ENCODE measurements at regions not wholly inside any gene's neighbourhood (a gene's known extent, or its start where the extent isn't known, plus 50 kb on each side); places are given as distances from the start of the nearest gene placed in this dataset.
"Not testable (repeated sequence)": the region's sequence is repeated elsewhere in the genome, so short reads cannot be mapped to it uniquely, and the experiment has no call there.

- TF ChIP-seq, protein P1, sequence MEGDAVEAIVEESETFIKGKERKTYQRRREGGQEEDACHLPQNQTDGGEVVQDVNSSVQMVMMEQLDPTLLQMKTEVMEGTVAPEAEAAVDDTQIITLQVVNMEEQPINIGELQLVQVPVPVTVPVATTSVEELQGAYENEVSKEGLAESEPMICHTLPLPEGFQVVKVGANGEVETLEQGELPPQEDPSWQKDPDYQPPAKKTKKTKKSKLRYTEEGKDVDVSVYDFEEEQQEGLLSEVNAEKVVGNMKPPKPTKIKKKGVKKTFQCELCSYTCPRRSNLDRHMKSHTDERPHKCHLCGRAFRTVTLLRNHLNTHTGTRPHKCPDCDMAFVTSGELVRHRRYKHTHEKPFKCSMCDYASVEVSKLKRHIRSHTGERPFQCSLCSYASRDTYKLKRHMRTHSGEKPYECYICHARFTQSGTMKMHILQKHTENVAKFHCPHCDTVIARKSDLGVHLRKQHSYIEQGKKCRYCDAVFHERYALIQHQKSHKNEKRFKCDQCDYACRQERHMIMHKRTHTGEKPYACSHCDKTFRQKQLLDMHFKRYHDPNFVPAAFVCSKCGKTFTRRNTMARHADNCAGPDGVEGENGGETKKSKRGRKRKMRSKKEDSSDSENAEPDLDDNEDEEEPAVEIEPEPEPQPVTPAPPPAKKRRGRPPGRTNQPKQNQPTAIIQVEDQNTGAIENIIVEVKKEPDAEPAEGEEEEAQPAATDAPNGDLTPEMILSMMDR (IDR thresholded peaks at IDR 0.05; ENCODE audit: low read depth, low read length) = no peak
- no peak for DNase-seq (ENCODE audit: extremely low read depth, low read depth)
Measured at GRCh38 chr1:245060684-245061374, 94.0 kb upstream of the KIF26B start.

GRCh38 chr1:245059806-245060424 lies 94.9 kb upstream of the KIF26B start:
- no peak for DNase-seq (ENCODE audit: extremely low read depth, low read depth)
- TF ChIP-seq, protein P1 (IDR thresholded peaks at IDR 0.05; ENCODE audit: low read depth, low read length) = no peak

GRCh38 chr1:245058882-245059281 lies 95.9 kb upstream of the KIF26B start:
- TF ChIP-seq, protein P1 (IDR thresholded peaks at IDR 0.05; ENCODE audit: low read depth, low read length) = no peak
- no peak for DNase-seq (ENCODE audit: extremely low read depth, low read depth)

DNA sequence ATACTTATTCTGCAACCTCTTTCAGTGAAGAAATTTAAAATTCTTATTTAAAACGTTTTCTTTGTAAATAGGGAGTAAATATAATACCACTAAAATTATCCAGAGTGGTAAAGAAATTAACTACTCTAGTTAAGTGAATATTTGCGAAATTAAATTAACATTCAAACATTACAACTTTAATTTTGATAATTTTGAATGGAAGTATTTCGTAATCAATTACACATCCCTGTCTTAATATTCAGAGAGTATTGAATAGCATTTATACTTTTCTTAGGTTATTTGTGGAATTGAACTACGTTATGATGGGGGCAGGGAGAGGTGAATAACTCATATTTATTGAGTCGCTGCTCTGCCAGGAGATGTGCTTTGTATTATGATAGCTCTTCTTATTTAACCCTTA lies 96.3 kb upstream of the KIF26B start:
- DNase-seq (ENCODE audit: extremely low read depth, low read depth) = no peak

DNA sequence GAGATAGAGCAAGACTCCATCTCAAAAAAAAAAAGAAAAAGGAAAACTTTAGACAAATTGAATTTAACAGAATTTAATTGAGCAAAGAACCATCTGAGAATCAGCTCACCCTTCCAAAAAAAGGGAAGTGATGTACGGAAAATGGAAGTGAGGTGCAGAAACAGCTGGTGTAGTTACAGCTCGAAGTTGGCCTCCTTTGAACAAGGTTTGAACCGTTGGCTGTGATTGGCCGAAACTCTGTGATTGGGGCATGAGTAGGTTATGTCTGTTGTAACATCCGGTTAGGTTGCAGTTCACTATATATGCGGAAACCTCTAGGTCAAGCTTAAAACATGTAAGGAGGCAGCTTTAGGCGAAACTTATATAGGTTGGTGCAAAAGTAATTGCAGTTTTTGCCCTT lies 97.9 kb upstream of the KIF26B start:
- TF ChIP-seq, protein P1 (IDR thresholded peaks at IDR 0.05; ENCODE audit: low read depth, low read length) = no peak
- no peak for DNase-seq (ENCODE audit: extremely low read depth, low read depth)

More for the DNA sequence above, 96.3 kb upstream of the KIF26B start:
- TF ChIP-seq, protein P1 (IDR thresholded peaks at IDR 0.05; ENCODE audit: low read depth, low read length) = no peak

DNA sequence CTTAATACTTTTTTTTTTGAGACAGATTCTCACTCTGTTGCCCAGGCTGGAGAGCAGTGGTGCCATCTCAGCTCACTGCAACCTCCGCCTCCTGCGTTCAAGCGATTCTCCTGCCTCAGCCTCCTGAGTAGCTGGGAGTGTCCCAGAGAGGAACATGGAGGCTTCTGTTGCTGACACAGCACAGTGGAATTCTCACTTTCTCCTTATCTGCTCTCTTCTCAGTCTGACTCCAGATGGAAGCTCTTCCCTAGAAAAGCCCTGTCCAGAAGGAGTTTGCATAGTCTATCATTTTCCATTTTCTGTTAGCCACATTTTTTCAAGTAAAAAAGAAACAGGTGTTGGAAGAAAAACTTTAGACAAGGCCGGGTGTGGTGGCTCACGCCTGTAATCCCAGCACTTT lies 98.5 kb upstream of the KIF26B start:
- not testable (repeated sequence) for DNase-seq (ENCODE audit: extremely low read depth, low read depth)

DNA sequence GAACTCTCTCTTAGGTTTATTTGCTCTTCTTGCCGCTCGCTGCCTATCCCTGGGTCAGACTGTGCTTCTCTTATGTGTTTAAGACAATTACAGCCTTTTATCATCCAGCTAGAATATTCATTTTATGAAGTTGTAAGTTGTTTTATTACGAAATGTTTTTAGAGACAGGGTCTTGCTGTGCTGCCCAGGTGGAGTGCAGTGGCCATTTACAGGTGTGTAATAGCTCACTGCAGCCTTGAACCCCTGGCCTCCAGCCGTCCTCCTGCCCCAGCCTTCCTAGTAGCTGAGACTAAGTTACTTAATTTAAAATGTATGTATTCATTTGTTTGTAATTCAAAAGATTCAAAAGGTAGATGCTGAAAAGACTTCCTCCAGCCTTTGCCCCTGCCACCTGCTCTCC lies 99.0 kb upstream of the KIF26B start:
- TF ChIP-seq, protein P1 (IDR thresholded peaks at IDR 0.05; ENCODE audit: low read depth, low read length) = no peak
- DNase-seq (ENCODE audit: extremely low read depth, low read depth) = no peak
